CD14-positive monocyte (primary cell): ENCODE measurements at regions not wholly inside any gene's neighbourhood (a gene's known extent, or its start where the extent isn't known, plus 50 kb on each side); places are given as distances from the start of the nearest gene placed in this dataset.

Experiments used
- DNase-seq, 3 donors: peaks; one replicate each; pipeline ENCODE4 v3.0.0-alpha.2; 2011 to 2022
- H2AFZ ChIP-seq: 2 replicates; pipeline ENCODE4 v1.6.0; 2012; ENCODE audit warnings: mild to moderate bottlenecking, low read depth, low read length, inconsistent platforms; ENCODE audit not compliant: insufficient read depth, poor library complexity, severe bottlenecking
- H3K27ac ChIP-seq, 2 donors: 1 replicate in 1 of 2; 2 replicates in 1 of 2; pipeline ENCODE4 v1.5.1; 2012 to 2013; ENCODE audit warnings: low read length in 2 of 2, control low read depth in 1 of 2, inconsistent platforms in 1 of 2, low read depth in 1 of 2, mild to moderate bottlenecking in 1 of 2
- H3K27me3 ChIP-seq, 2 donors: one replicate each; pipeline versions ENCODE4 v1.6.0 to v1.6.1; 2011 to 2013; ENCODE audit warnings: low read length in 2 of 2; ENCODE audit not compliant: control insufficient read depth in 2 of 2, insufficient read depth in 2 of 2
- H3K36me3 ChIP-seq, 2 donors: replicated peaks in 1 of 2; 1 replicate in 1 of 2; 2 replicates in 1 of 2; pipeline versions ENCODE4 v1.5.1 to v1.6.1; 2012 to 2013; ENCODE audit warnings: low read length in 2 of 2, control low read depth in 1 of 2, inconsistent platforms in 1 of 2, mild to moderate bottlenecking in 1 of 2; ENCODE audit not compliant: insufficient read depth in 2 of 2, control insufficient read depth in 1 of 2
- H3K4me1 ChIP-seq, 2 donors: 1 replicate in 1 of 2; 2 replicates in 1 of 2; pipeline versions ENCODE4 v1.5.1 to v1.6.1; 2012 to 2013; ENCODE audit warnings: low read length in 2 of 2, control low read depth in 1 of 2, inconsistent platforms in 1 of 2, mild to moderate bottlenecking in 1 of 2, moderate library complexity in 1 of 2; ENCODE audit not compliant: insufficient read depth in 2 of 2, control insufficient read depth in 1 of 2
- H3K4me2 ChIP-seq: replicated peaks from 2 replicates; pipeline ENCODE3; 2012; ENCODE audit warnings: low read length, moderate library complexity, mild to moderate bottlenecking; ENCODE audit not compliant: poor library complexity, severe bottlenecking; ENCODE audit errors: extremely low read depth
- H3K4me3 ChIP-seq, 3 experiments: fragments of 200-600 bp in 1 of 3; sonication (generic) in 1 of 3; replicated peaks in 1 of 3; 1 replicate in 2 of 3; 2 replicates in 1 of 3; pipeline ENCODE4 v1.5.1; 2011 to 2013; ENCODE audit warnings: low read length in 3 of 3, mild to moderate bottlenecking in 3 of 3, control low read depth in 2 of 3, low read depth in 2 of 3, inconsistent platforms in 1 of 3, moderate library complexity in 1 of 3
- H3K79me2 ChIP-seq: 2 replicates; pipeline ENCODE4 v1.6.0; 2012; ENCODE audit warnings: mild to moderate bottlenecking, control low read depth, inconsistent platforms, low read length, moderate library complexity; ENCODE audit not compliant: insufficient read depth
- H3K9ac ChIP-seq: 2 replicates; pipeline ENCODE4 v1.6.0; 2017; ENCODE audit warnings: low read length, mild to moderate bottlenecking; ENCODE audit not compliant: insufficient read depth, poor library complexity, severe bottlenecking
- H3K9me3 ChIP-seq, 2 donors: replicated peaks in 1 of 2; 1 replicate in 1 of 2; 2 replicates in 1 of 2; pipeline versions ENCODE4 v1.5.1 to v1.6.1; 2012 to 2013; ENCODE audit warnings: low read length in 2 of 2, control low read depth in 1 of 2; ENCODE audit not compliant: control insufficient read depth in 1 of 2, insufficient read depth in 1 of 2
- H4K20me1 ChIP-seq: 2 replicates; pipeline ENCODE4 v1.6.0; 2012; ENCODE audit warnings: mild to moderate bottlenecking, low read length, control low read depth, moderate library complexity; ENCODE audit not compliant: insufficient read depth
- H3K27ac Mint-ChIP-seq, 7 donors: one replicate each; pipeline ENCODE4 v1.8.0; 2020; ENCODE audit warnings: mild to moderate bottlenecking in 7 of 7, mixed read lengths in 7 of 7, moderate library complexity in 6 of 7, inconsistent platforms in 2 of 7
- H3K27me3 Mint-ChIP-seq, 3 donors: one replicate each; pipeline ENCODE4 v1.8.0; 2021 to 2022; ENCODE audit warnings: low read depth in 3 of 3, mild to moderate bottlenecking in 3 of 3, mixed read lengths in 3 of 3, moderate library complexity in 3 of 3, inconsistent platforms in 1 of 3
- H3K36me3 Mint-ChIP-seq, 2 donors: one replicate each; pipeline ENCODE4 v1.8.0; 2020; ENCODE audit warnings: mixed read lengths in 2 of 2, inconsistent platforms in 1 of 2, mild to moderate bottlenecking in 1 of 2
- H3K4me1 Mint-ChIP-seq: one replicate; pipeline ENCODE4 v1.8.0; 2020; ENCODE audit warnings: mild to moderate bottlenecking, mixed read lengths
- H3K4me3 Mint-ChIP-seq, 2 donors: one replicate each; pipeline ENCODE4 v1.8.0; 2020; ENCODE audit warnings: mild to moderate bottlenecking in 2 of 2, mixed read lengths in 2 of 2, moderate library complexity in 1 of 2
- H3K9me3 Mint-ChIP-seq, 7 donors: one replicate each; pipeline ENCODE4 v1.8.0; 2020 to 2022; ENCODE audit warnings: mixed read lengths in 7 of 7, mild to moderate bottlenecking in 6 of 7, moderate library complexity in 6 of 7, inconsistent platforms in 2 of 7
- WGBS: methylation state at CpG from one replicate; pipeline ENCODE4 v1.1.5; 2013; ENCODE audit warnings: missing lambda C conversion rate; ENCODE audit not compliant: insufficient coverage; 5-methylcytosine and 5-hydroxymethylcytosine counted together
- intact Hi-C, 2 donors: fragments of 100-400 bp; cut with micrococcal nuclease; formaldehyde crosslinking; loops; one replicate each; pipeline versions ENCODE4 v1.15.0 to v1.15.1; 2023
- TF ChIP-seq, protein P1 (sequence below): fragments of 200-600 bp; IDR thresholded peaks from one replicate; pipeline ENCODE4 v1.8.0; 2022; ENCODE audit warnings: antibody characterized with exemption, mild to moderate bottlenecking

DNA sequence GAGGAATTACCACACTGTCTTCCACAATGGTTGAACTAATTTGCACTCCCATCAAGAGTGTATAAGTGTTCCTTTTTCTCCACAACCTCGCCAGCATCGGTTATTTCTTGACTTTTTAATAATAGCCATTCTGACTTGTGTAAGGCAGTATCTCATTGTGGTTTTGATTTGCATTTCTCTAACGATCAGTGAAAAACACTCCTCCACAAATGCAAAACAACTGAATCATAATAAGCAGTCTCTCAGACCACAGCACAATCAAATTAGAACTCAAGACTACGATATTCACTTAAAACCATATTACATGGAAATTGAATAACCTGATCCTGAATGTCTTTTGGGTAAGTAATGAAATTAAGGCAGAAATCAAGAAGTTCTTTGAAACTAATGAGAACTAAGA, 371.7 kb downstream of the CXXC4 start:
- Histone ChIP-seq H3K36me3 (no peaks in the 10 kb centered on the region), H3K9ac (no peak overlapping the region), H3K4me1 (no peaks in the 10 kb centered on the region), H3K4me2 (no peak overlapping the region), H3K4me3 (no peak overlapping the region), H3K27ac (no peak overlapping the region), H2AFZ (no peak overlapping the region), H3K9me3 (no peaks in the 10 kb centered on the region), H4K20me1 (no peaks in the 10 kb centered on the region), H3K27me3 (no peaks in the 10 kb centered on the region), H3K79me2 (no peaks in the 10 kb centered on the region)
- Mint-ChIP-seq H3K9me3 (peaks cover 0 to 2% (median 0%) of the 10 kb centered on the region in 7 donors), H3K4me3 (no peak overlapping the region), H3K27me3 (no peaks in the 10 kb centered on the region), H3K4me1 (no peaks in the 10 kb centered on the region), H3K36me3 (no peaks in the 10 kb centered on the region), H3K27ac (no peak overlapping the region)
- TF ChIP-seq, protein P1, sequence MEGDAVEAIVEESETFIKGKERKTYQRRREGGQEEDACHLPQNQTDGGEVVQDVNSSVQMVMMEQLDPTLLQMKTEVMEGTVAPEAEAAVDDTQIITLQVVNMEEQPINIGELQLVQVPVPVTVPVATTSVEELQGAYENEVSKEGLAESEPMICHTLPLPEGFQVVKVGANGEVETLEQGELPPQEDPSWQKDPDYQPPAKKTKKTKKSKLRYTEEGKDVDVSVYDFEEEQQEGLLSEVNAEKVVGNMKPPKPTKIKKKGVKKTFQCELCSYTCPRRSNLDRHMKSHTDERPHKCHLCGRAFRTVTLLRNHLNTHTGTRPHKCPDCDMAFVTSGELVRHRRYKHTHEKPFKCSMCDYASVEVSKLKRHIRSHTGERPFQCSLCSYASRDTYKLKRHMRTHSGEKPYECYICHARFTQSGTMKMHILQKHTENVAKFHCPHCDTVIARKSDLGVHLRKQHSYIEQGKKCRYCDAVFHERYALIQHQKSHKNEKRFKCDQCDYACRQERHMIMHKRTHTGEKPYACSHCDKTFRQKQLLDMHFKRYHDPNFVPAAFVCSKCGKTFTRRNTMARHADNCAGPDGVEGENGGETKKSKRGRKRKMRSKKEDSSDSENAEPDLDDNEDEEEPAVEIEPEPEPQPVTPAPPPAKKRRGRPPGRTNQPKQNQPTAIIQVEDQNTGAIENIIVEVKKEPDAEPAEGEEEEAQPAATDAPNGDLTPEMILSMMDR, result no peak
- WGBS, result no CpG with 5 or more reads among the region's 4 CpGs
- DNase-seq, result no peak
- intact Hi-C loops, result no loop called here

DNA sequence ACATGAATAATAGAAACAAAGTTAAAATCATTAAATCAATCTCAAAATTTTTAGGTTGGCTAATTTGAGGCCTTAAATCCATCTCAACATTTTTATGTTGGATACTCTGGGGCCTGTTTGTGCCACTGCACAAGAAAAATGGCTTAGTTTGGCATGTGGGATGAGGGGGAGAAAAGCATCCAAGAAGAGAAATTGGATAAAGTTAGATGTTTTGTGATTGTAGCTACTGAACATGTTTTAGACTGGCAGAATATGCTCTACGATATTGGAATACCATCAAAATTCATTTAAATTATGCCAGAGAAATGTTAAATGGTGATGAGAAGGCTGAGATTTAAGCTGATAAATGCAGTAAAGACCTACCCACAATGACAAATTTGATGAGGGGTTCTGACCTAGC, 376.9 kb downstream of the CXXC4 start:
- H3K4me3 Mint-ChIP-seq, result no peak overlapping the region
- H3K4me3 ChIP-seq, result no peak overlapping the region
- H3K9me3 Mint-ChIP-seq, result peaks cover 0 to 12% (median 6%) of the 10 kb centered on the region in 7 donors
- no peak for DNase-seq
- H3K27ac ChIP-seq, result no peak overlapping the region
- H4K20me1 ChIP-seq, result no peaks in the 10 kb centered on the region
- no peaks in the 10 kb centered on the region for H3K36me3 ChIP-seq
- H2AFZ ChIP-seq, result no peak overlapping the region
- no peak overlapping the region for H3K27ac Mint-ChIP-seq
- no peaks in the 10 kb centered on the region for H3K27me3 Mint-ChIP-seq
- H3K27me3 ChIP-seq, result no peaks in the 10 kb centered on the region
- no peaks in the 10 kb centered on the region for H3K36me3 Mint-ChIP-seq
- intact Hi-C loops, result no loop called here
- no peaks in the 10 kb centered on the region for H3K4me1 Mint-ChIP-seq
- peaks cover 12 to 21% of the 10 kb centered on the region in 2 donors for H3K9me3 ChIP-seq
- H3K9ac ChIP-seq, result no peak overlapping the region
- no CpG with 5 or more reads among the region's 1 CpG for WGBS
- TF ChIP-seq, protein P1, result no peak
- no peaks in the 10 kb centered on the region for H3K4me1 ChIP-seq
- H3K4me2 ChIP-seq, result no peak overlapping the region
- no peaks in the 10 kb centered on the region for H3K79me2 ChIP-seq
